Adrenal gland (tissue), 5 donors: ENCODE measurements at regions not wholly inside any gene's neighbourhood (a gene's known extent, or its start where the extent isn't known, plus 50 kb on each side); places are given as distances from the start of the nearest gene placed in this dataset.

Experiments
- CTCF ChIP-seq, 6 experiments: fragments of 450-650 bp in 4 of 6; fragments of 200-600 bp in 2 of 6; sonication (generic) in 1 of 6; IDR thresholded peaks; 1 replicate in 5 of 6; 2 replicates in 1 of 6; pipeline versions ENCODE4 v1.5.1 to v1.8.0; 2016 to 2021; ENCODE audit warnings: antibody characterized with exemption in 6 of 6, mild to moderate bottlenecking in 2 of 6, moderate library complexity in 1 of 6
- POLR2A ChIP-seq, 2 donors: fragments of 450-650 bp; IDR thresholded peaks; one replicate each; pipeline ENCODE4 v1.6.1; 2017; ENCODE audit warnings: antibody characterized with exemption in 2 of 2, mild to moderate bottlenecking in 2 of 2, moderate library complexity in 1 of 2
- donor health status: DM: no; HTN: no; CAD: no.

- TF ChIP-seq CTCF (IDR thresholded peaks at IDR 0.05) (no peak), POLR2A (IDR thresholded peaks at IDR 0.05) (no peak)
Measured at GRCh38 chr15:31172606-31173005, 71.1 kb upstream of the TRPM1 start.
